Right atrium auricular region (tissue), 2 donors: ENCODE measurements at regions not wholly inside any gene's neighbourhood (a gene's known extent, or its start where the extent isn't known, plus 50 kb on each side); places are given as distances from the start of the nearest gene placed in this dataset.

ENCODE experiments used
- DNase-seq: peaks from one replicate; pipeline ENCODE4 v3.0.0-alpha.2; 2019; ENCODE audit warnings: low spot score
- H3K27ac ChIP-seq, 2 donors: fragments of 200-600 bp; sonication (generic); 1 replicate in 1 of 2; 2 replicates in 1 of 2; pipeline ENCODE4 v1.5.1; 2016 to 2019
- H3K27me3 ChIP-seq, 2 donors: fragments of 200-600 bp; sonication (generic); one replicate each; pipeline versions ENCODE4 v1.5.1 to v1.6.0; 2017 to 2019
- H3K36me3 ChIP-seq: fragments of 200-600 bp; sonication (generic); one replicate; pipeline ENCODE4 v1.5.1; 2016
- H3K4me1 ChIP-seq, 2 donors: fragments of 200-600 bp; sonication (generic); one replicate each; pipeline versions ENCODE4 v1.5.1 to v1.6.0; 2017 to 2019
- H3K4me3 ChIP-seq, 2 donors: fragments of 200-600 bp; sonication (generic); 1 replicate in 1 of 2; 2 replicates in 1 of 2; pipeline ENCODE4 v1.5.1; 2017 to 2019; ENCODE audit warnings: mild to moderate bottlenecking in 1 of 2, moderate library complexity in 1 of 2
- H3K9me3 ChIP-seq, 2 donors: fragments of 200-600 bp; sonication (generic); one replicate each; pipeline ENCODE4 v1.5.1; 2019
- TF ChIP-seq, protein P1 (sequence below), 2 donors: fragments of 200-600 bp; sonication (generic); IDR thresholded peaks; one replicate each; pipeline ENCODE4 v1.5.1; 2019; ENCODE audit warnings: antibody characterized with exemption in 2 of 2

DNA sequence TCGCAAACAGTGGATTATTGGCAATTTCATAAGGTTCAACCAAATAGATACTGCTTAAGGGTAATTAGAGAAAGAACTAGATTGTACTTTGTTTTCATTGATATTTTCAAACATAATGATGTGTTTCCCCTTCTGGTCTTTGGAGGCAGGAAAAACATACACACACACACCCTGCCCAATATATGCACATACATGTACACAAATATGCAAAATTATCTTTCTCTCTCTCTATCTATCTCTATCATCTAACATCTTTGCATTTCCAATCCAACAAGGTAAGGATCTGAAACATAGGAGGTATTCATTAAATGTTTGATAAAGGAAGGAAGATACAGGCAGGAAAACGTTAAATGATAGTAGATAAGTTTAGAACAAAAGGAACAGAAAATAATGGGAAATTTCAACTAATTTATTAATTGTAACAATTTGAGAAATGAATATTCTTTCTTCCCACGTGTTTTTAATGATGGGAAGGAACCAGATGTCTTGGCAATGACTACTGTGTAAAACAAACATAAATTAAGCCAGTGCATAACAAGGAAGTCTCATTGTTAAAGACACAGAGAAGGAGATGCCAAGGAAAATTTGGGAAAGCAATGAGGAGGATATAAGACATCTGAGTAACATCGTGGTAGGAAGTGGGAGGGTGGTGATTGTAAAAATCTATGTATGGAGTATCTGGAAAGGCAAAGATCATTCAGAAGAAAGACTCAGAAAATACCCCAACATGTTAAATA lies 532.1 kb downstream of the GBA3 start:
- Histone ChIP-seq H3K9me3 (no peaks in the 10 kb centered on the region), H3K4me3 (no peak overlapping the region), H3K27me3 (no peaks in the 10 kb centered on the region), H3K4me1 (no peaks in the 10 kb centered on the region), H3K27ac (no peak overlapping the region), H3K36me3 (no peaks in the 10 kb centered on the region)
- TF ChIP-seq, protein P1, sequence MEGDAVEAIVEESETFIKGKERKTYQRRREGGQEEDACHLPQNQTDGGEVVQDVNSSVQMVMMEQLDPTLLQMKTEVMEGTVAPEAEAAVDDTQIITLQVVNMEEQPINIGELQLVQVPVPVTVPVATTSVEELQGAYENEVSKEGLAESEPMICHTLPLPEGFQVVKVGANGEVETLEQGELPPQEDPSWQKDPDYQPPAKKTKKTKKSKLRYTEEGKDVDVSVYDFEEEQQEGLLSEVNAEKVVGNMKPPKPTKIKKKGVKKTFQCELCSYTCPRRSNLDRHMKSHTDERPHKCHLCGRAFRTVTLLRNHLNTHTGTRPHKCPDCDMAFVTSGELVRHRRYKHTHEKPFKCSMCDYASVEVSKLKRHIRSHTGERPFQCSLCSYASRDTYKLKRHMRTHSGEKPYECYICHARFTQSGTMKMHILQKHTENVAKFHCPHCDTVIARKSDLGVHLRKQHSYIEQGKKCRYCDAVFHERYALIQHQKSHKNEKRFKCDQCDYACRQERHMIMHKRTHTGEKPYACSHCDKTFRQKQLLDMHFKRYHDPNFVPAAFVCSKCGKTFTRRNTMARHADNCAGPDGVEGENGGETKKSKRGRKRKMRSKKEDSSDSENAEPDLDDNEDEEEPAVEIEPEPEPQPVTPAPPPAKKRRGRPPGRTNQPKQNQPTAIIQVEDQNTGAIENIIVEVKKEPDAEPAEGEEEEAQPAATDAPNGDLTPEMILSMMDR (IDR thresholded peaks at IDR 0.05), result no peak
- no peak for DNase-seq

GRCh38 chr4:23220911-23221310 lies 528.2 kb downstream of the GBA3 start:
- no peak overlapping the region for H3K27ac ChIP-seq
- H3K36me3 ChIP-seq, result no peaks in the 10 kb centered on the region
- H3K4me3 ChIP-seq, result no peak overlapping the region
- no peak for DNase-seq
- H3K4me1 ChIP-seq, result no peaks in the 10 kb centered on the region
- TF ChIP-seq, protein P1 (IDR thresholded peaks at IDR 0.05), result no peak
- H3K27me3 ChIP-seq, result no peaks in the 10 kb centered on the region
- H3K9me3 ChIP-seq, result no peaks in the 10 kb centered on the region

DNA sequence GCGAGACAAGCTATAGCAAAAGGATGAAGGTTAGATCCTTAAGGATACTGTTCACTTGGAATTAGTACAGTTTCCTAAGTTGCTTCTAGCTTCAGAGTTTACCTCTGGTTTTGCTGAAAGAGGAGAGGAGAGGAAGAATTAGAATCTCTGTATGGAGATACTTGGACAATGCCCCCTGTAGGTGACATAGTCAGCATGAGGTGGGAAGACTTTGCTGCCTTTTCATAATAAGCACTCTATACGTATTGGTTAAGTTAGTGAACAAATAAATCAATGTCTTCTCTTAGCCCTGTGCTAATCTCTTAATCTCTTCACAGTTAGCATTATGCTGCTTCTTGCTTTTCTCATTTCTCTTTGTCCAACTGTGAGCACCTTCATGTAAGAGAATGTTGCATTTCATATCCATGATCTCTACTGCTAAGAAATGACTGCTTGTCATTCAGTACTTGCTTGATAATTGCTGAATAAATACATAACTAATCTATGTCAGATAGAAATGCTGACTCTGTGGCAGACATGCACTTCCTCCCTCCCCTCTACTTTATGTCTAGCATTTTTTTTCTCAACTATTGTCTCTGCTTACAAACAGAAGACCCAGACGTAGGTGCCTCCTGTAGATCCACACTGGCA lies 527.2 kb downstream of the GBA3 start:
- no peak for DNase-seq
- no peaks in the 10 kb centered on the region for H3K36me3 ChIP-seq
- H3K27me3 ChIP-seq, result no peaks in the 10 kb centered on the region
- TF ChIP-seq, protein P1 (IDR thresholded peaks at IDR 0.05), result no peak
- no peak overlapping the region for H3K27ac ChIP-seq
- no peak overlapping the region for H3K4me3 ChIP-seq
- no peaks in the 10 kb centered on the region for H3K4me1 ChIP-seq
- H3K9me3 ChIP-seq, result no peaks in the 10 kb centered on the region

GRCh38 chr4:23213198-23213597 lies 520.5 kb downstream of the GBA3 start:
- H3K27ac ChIP-seq, result no peak overlapping the region
- no peaks in the 10 kb centered on the region for H3K27me3 ChIP-seq
- H3K4me1 ChIP-seq, result no peaks in the 10 kb centered on the region
- TF ChIP-seq, protein P1 (IDR thresholded peaks at IDR 0.05), result no peak
- H3K9me3 ChIP-seq, result no peaks in the 10 kb centered on the region
- H3K4me3 ChIP-seq, result no peak overlapping the region
- H3K36me3 ChIP-seq, result no peaks in the 10 kb centered on the region
- DNase-seq, result no peak

DNA sequence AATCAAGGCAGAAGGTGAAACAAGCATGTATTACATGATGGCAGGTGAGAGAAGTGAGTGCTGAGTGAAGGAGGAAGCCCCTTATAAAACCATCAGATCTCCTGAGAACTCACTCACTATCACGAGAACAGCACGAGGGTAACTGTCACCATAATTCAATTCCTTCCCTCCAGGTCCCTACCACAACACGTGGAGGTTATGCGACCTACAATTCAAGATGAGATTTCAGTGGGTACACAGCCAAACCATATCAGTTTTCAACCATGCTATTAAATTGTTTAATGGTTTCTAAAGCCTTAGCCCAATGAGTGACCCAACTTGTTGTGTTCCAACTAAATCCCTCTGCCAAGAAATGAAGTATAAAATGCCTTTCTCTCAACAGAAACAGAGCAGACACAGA lies 519.8 kb downstream of the GBA3 start:
- H3K27me3 ChIP-seq, result no peaks in the 10 kb centered on the region
- no peaks in the 10 kb centered on the region for H3K4me1 ChIP-seq
- DNase-seq, result no peak
- no peak overlapping the region for H3K27ac ChIP-seq
- peaks cover 0 to 2% of the 10 kb centered on the region in 2 donors for H3K9me3 ChIP-seq
- no peaks in the 10 kb centered on the region for H3K36me3 ChIP-seq
- no peak overlapping the region for H3K4me3 ChIP-seq
- TF ChIP-seq, protein P1 (IDR thresholded peaks at IDR 0.05), result no peak
